B cell (primary cell): ENCODE measurements at regions not wholly inside any gene's neighbourhood (a gene's known extent, or its start where the extent isn't known, plus 50 kb on each side); places are given as distances from the start of the nearest gene placed in this dataset.

Experiments used
- CTCF ChIP-seq: fragments of 200-600 bp; IDR thresholded peaks from one replicate; pipeline ENCODE4 v1.8.0; 2022; ENCODE audit warnings: antibody characterized with exemption, mild to moderate bottlenecking
- EZH2 ChIP-seq: IDR thresholded peaks from 2 replicates; pipeline ENCODE4 v1.6.1; 2012; ENCODE audit warnings: borderline replicate concordance, low read depth, mild to moderate bottlenecking, moderate library complexity, low read length; ENCODE audit not compliant: insufficient read depth, poor library complexity, severe bottlenecking

GRCh38 chr19:31955884-31956283 is 389.5 kb upstream of the ZNF507 start:
- TF ChIP-seq CTCF (no peak), EZH2 (no peak)
